ENCODE measurements at regions not wholly inside any gene's neighbourhood (a gene's known extent, or its start where the extent isn't known, plus 50 kb on each side); places are given as distances from the start of the nearest gene placed in this dataset.

DNA sequence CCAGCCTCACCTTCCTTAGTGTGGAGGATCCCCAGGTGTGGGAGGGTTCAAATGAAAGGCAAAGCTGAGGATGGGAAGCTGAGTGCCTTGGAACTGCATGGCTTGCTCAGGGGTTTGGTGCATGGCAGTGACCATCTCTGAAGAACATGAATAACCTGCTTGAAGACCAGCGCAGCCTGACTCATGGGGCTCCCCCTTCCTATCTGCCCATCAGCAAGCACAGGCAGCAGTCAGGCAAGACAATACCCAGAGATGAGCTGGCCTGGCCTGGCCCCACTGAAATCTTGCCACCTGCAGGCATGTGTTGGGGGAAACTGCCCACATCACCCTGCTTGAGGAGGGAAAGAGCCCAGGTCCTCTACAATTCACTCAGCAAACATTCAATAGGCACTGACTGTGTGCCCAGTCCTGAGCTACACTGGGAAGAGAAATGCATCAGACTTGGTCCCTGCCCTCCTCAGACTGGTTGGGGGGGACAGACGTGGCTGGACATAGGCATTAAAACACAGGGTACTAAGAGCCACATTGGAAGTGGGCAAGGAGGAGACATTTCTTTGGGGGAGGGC, 105.0 kb upstream of the ALDH1B1 start:
- no peak overlapping the region for H3K4me3 ChIP-seq (ENCODE audit: low read length)
- DNase-seq (ENCODE audit: low read depth), result no peak
- TF ChIP-seq, protein P1, sequence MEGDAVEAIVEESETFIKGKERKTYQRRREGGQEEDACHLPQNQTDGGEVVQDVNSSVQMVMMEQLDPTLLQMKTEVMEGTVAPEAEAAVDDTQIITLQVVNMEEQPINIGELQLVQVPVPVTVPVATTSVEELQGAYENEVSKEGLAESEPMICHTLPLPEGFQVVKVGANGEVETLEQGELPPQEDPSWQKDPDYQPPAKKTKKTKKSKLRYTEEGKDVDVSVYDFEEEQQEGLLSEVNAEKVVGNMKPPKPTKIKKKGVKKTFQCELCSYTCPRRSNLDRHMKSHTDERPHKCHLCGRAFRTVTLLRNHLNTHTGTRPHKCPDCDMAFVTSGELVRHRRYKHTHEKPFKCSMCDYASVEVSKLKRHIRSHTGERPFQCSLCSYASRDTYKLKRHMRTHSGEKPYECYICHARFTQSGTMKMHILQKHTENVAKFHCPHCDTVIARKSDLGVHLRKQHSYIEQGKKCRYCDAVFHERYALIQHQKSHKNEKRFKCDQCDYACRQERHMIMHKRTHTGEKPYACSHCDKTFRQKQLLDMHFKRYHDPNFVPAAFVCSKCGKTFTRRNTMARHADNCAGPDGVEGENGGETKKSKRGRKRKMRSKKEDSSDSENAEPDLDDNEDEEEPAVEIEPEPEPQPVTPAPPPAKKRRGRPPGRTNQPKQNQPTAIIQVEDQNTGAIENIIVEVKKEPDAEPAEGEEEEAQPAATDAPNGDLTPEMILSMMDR (conservative IDR thresholded peaks at IDR 0.05; ENCODE audit: low read length), result no peak

DNA sequence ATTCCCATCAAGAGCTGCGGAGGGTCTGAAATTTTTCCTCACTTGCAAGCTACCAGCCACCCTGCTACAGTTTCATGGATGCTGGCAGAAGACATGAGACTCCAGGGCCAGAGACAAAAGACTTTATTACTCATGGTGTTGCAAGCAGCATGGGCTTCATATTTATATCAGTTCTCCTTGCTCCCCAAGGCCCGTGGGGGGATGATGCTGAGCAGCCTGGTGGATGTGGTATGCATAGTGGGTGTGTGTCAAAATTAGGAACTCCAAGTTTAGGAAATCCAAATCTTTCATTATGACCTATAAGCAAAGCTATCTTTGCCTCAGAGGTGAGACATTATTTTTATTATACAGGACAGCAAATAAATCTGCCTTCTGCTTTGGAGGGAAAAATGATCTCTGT, 105.7 kb upstream of the ALDH1B1 start:
- TF ChIP-seq, protein P1 (conservative IDR thresholded peaks at IDR 0.05; ENCODE audit: low read length), result no peak
- H3K4me3 ChIP-seq (ENCODE audit: low read length), result no peak overlapping the region
- no peak for DNase-seq (ENCODE audit: low read depth)

DNA sequence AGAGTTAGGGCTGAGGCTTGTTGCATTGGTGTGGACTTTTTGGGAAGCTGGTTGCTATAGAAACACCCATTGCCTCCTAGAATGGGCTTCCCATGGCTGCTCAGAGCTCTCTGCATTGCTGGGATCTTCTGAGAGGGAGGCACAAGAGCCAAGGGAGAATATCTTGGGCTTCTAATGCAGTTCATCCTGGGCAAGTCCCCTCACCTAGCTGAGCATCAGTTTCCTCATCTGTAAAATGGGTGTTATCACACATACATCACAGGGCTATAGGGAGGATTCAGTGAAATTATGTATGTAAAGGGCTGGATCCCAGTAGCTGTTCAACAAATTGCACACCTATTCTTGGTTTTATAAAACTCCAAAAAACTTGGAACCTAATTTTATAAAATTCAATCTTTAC, 106.1 kb upstream of the ALDH1B1 start:
- TF ChIP-seq, protein P1 (conservative IDR thresholded peaks at IDR 0.05; ENCODE audit: low read length), result no peak
- no peak overlapping the region for H3K4me3 ChIP-seq (ENCODE audit: low read length)
- no peak for DNase-seq (ENCODE audit: low read depth)

DNA sequence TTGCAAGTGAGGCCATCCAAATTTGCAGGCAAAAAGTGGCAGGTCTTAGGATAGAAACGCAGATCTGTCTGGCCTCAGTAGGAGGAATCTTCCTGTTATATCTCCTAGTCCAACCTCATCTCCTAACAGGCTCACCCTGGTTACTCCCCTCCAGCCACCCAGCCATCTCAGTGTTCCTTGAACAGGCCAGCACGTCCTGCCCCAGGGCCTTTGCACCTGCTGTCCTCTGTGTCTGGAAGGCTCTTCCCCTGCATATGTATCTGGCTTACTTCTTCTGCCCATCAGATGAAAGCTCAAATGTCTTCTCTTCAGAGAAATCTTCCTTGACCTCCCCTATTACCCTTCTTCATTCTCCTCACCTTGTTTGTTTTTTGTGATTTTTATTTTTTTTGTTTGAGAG, 107.3 kb upstream of the ALDH1B1 start:
- TF ChIP-seq, protein P1 (conservative IDR thresholded peaks at IDR 0.05; ENCODE audit: low read length), result no peak
- H3K4me3 ChIP-seq (ENCODE audit: low read length), result no peak overlapping the region

DNA sequence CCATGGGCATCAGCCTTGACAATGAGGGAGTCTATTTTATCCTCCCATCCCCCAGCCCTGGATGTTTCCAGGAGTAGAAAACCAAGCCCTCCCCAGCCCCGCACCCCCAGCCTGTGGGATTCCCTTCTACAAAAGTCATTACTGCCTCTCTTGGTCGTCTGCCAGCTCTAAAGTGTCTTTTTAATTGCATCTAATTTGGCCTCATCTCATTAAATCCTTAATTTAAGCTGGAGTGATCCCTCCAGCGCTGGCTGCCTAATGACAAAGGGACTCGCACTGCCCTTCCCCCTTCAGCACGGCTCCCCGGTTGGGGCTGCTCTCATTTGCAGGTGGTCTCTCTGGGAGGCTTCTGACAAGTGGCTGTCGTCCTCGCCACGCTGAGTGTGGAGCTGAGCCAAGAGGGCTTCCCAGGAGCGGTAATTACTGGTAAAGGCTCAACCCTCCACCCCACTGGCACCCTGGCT, 107.9 kb upstream of the ALDH1B1 start:
- no peak overlapping the region for H3K4me3 ChIP-seq (ENCODE audit: low read length)
- TF ChIP-seq, protein P1 (conservative IDR thresholded peaks at IDR 0.05; ENCODE audit: low read length), result no peak
- no peak for DNase-seq (ENCODE audit: low read depth)

More for the DNA sequence above, 107.3 kb upstream of the ALDH1B1 start:
- no peak for DNase-seq (ENCODE audit: low read depth)

DNA sequence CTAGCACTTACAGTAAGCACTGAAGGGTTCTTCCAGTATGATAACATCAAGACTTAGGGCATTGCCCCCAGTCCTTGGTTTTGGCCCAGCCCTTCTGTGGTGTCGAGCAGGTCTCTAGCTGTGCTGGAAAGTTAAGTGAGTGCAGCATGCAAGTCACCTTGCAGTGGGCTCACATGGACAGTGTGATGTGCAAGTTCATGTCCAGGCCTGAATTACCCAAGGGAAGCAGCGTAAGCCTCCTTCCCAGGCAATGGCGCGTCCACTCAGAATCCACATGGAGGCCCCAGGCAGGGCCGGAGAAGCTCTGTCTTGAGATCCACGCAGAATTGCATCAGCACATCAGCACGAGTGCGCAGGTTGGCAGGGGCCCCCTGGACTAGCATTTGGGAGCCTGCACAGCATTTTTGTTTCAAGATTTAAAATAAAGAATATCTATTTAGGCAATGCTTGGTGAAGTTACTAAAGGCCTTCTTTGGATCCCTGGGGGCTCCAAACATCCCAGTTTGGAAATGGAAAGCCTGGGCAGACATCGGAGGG, 108.4 kb upstream of the ALDH1B1 start:
- no peak for DNase-seq (ENCODE audit: low read depth)
- no peak overlapping the region for H3K4me3 ChIP-seq (ENCODE audit: low read length)
- TF ChIP-seq, protein P1 (conservative IDR thresholded peaks at IDR 0.05; ENCODE audit: low read length), result no peak

DNA sequence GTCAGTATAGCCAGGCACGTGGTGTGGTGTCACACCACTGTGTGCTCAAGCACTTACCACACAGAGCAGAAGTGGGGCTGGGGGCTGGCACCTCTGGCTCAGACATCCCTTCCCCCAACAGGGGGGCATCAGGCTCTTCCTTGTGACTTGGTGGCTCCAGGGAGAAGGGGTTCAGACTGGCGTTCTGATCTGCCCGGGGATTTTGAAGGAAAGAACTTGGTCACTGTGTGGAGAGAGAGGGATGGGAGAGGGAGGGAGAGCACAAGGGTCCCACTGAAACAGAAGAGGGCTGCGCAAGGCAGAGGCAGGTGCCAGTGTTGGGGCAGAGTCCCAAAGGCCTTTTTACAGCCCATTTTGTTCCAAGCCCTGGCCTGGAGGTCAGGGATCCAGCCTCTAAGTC, 109.7 kb upstream of the ALDH1B1 start:
- no peak overlapping the region for H3K4me3 ChIP-seq (ENCODE audit: low read length)
- no peak for DNase-seq (ENCODE audit: low read depth)
- TF ChIP-seq, protein P1 (conservative IDR thresholded peaks at IDR 0.05; ENCODE audit: low read length), result no peak

Measured in AG10803 (cell line).